SH-SY5Y (cell line): ENCODE measurements at regions not wholly inside any gene's neighbourhood (a gene's known extent, or its start where the extent isn't known, plus 50 kb on each side); places are given as distances from the start of the nearest gene placed in this dataset.

ENCODE experiments used
- GATA2 ChIP-seq: IDR thresholded peaks from 2 replicates; pipeline ENCODE4 v1.6.1; 2011; ENCODE audit warnings: mild to moderate bottlenecking, low read depth, low read length
- GATA3 ChIP-seq: IDR thresholded peaks from 2 replicates; pipeline ENCODE4 v1.6.1; 2011; ENCODE audit warnings: low read depth, mild to moderate bottlenecking, low read length, moderate library complexity

- no peak for TF ChIP-seq GATA3
- no peak for TF ChIP-seq GATA2
These were observed 50.9 kb downstream of the TLCD4 start for GRCh38 chr1:95168028-95168427.

GRCh38 chr1:95168761-95169351 lies 51.7 kb downstream of the TLCD4 start:
- TF ChIP-seq GATA3 (no peak), GATA2 (no peak)

- TF ChIP-seq GATA2 = no peak
- TF ChIP-seq GATA3 = no peak
These were observed 52.4 kb downstream of the TLCD4 start for GRCh38 chr1:95169548-95169947.

DNA sequence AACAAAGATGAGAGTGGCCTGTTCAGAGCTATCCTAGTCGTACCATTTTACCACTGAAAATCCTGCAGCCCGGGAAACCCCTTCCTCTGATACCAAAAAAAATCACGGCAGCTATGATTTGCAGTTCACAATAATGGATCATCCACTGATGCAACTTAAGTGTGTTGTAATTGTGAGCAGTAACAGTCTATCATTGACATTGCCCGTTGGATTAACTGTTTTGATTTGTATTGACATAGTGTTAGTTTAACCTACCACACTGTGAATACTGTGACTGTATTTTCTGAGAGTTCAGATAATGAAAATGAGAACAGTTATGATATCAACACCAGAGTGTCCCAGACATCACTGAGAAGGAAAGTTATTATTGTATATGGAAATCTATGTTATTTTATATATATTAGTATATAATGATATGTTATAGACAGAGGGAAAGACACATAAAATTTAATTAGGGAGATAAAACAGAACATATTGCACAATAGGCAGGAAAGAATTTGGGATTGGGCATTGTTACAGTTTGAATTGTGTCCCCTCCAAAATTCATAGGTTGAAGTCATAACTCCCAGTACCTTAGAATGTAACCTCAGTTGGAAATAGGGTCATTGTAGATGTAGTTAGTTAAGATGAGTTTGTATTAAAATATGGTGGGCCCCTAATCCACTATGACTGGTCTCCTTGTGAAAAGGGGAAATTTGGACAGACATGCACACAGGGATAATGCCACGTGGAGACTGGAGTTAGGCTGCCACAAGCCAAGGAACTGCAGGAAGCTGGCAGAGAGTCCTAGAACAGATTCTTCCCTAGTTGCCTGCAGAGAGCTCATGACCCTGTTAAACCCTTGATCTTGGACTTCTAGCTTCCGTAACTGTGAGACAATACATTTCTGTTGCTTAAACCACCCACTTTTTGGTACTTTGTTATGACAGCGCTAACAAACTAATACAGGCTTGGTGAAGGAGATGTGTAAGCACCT lies 54.4 kb downstream of the TLCD4 start:
- TF ChIP-seq GATA3 (no peak), GATA2 (no peak)

GRCh38 chr1:95176861-95177260 lies 57.1 kb upstream of the RWDD3 start:
- TF ChIP-seq GATA2 (no peak), GATA3 (no peak)

DNA sequence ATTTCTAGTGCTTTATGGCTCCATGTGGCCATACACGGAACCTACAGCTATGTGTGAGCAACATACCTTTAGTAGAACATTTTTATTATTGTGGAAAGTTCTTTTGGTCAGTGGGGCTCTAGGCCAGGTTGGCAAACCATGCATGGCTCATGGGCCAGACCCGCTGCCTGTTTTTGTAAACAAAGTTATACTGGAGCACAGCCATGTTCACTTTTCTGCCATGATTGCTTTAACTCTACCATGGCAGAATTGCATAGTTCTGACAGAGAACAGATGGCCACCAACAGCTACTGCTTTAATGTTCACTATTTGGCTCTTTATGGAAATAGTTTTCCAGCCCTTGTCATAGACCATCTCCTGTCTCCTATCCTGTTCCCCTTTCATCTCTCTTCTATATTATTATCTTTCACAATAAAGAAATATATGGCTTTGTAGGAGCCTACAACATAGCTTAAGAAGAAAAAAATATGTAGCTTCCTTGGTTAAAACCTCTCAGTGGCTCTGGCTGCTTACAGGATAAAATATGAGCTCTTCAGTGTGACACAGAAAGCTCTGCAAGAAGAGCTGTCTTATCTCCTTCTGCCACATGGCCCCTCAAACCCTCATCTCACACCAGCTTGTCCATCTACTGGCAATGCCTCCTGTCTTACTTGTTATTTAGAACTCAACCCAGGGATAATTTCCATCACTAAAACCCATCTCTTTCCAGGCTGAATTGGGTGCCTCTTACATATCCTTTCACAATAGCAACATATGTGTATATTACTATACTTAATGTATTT lies 54.6 kb upstream of the RWDD3 start:
- TF ChIP-seq GATA2 = 0 out of 2 replicates have a peak, but pooled peaks have one; percentile 31
- no peak for TF ChIP-seq GATA3

DNA sequence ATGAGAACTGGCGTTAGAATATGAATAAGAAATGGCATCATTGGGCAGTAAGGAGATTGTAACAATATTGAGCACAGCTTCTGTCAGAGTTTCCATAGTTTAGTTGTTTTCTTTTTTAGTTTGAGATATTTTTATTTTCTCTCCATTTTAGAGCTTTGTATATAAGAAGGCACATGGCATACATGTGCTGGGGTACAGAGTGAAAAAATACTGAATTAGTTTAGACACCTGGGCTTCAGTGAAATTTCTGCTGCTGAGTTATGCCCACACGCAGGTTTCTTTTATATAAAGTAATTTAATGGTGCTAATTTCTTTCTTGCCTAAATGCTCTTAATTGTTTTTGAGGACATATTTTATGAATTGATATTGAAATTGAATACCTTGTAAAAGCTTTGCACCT lies 53.6 kb upstream of the RWDD3 start:
- TF ChIP-seq GATA3 = no peak
- no peak for TF ChIP-seq GATA2

DNA sequence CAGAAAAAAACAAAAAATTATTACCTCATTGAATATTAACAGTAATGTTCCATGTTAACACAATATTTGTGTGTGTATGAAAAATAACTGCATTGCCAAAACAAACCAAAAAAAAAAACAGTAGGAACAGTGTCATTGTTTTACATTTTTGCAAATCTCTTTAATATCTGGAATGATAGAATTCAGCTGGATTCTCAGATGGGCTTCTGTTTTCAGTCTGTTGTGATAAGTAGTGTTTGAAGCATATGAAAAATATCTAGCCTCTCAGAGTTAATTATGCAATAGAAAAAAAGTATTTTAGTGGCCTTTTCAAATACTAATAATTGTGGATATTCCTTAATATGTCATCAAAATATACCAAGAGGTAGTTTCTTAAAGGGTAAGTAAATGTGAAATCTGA lies 52.9 kb upstream of the RWDD3 start:
- TF ChIP-seq GATA3 (no peak), GATA2 (no peak)

DNA sequence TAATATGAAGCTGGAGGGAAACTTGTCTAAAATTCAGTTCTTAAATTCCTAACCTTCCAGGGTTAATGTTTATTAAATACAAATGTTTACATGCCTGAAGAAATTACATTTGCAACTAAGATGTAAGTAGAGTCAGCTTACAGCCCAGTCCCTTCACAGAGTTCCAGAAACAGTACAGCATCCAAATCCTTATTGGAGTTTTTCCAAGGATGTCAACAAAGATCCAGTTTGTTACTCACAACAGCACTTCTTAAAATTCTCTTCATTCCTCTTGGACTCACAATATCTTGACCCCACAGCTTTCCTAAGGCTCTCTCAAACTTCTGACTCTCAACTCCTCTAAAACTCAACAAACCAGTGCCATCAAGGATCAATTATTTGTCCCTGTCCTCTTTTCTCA lies 50.1 kb upstream of the RWDD3 start:
- TF ChIP-seq GATA3 (no peak), GATA2 (no peak)
